H9 (cell line): ENCODE measurements at regions not wholly inside any gene's neighbourhood (a gene's known extent, or its start where the extent isn't known, plus 50 kb on each side); places are given as distances from the start of the nearest gene placed in this dataset.

Experiments used
- DNase-seq: peaks from one replicate; pipeline ENCODE4 v3.0.0-alpha.2; 2017
- H2AFZ ChIP-seq: one replicate; pipeline ENCODE4 v1.6.1; 2013; ENCODE audit warnings: mild to moderate bottlenecking, low read length, control low read depth, moderate library complexity
- H2AK5ac ChIP-seq: 2 replicates; pipeline ENCODE4 v1.6.1; 2013; ENCODE audit warnings: low read length, control low read depth, mixed read lengths; ENCODE audit not compliant: insufficient read length
- H2BK120ac ChIP-seq: one replicate; pipeline ENCODE4 v1.6.1; 2013; ENCODE audit warnings: low read depth, mild to moderate bottlenecking, low read length, control low read depth, inconsistent platforms; ENCODE audit not compliant: poor library complexity, severe bottlenecking
- H2BK12ac ChIP-seq: 2 replicates; pipeline ENCODE4 v1.6.1; 2013; ENCODE audit warnings: low read length, control low read depth, mixed read lengths, low read depth; ENCODE audit not compliant: insufficient read length
- H2BK15ac ChIP-seq: 2 replicates; pipeline ENCODE4 v1.6.1; 2013; ENCODE audit warnings: low read depth, low read length, control low read depth
- H2BK20ac ChIP-seq: one replicate; pipeline ENCODE4 v1.6.1; 2013; ENCODE audit warnings: low read depth, mild to moderate bottlenecking, low read length, control low read depth, inconsistent platforms; ENCODE audit not compliant: poor library complexity, severe bottlenecking
- H2BK5ac ChIP-seq: 2 replicates; pipeline ENCODE4 v1.6.1; 2013; ENCODE audit warnings: low read length, control low read depth, mixed read lengths; ENCODE audit not compliant: insufficient read length
- H3K14ac ChIP-seq: 2 replicates; pipeline ENCODE4 v1.6.1; 2013; ENCODE audit warnings: low read length, control low read depth; ENCODE audit not compliant: insufficient read depth
- H3K18ac ChIP-seq: 2 replicates; pipeline ENCODE4 v1.6.1; 2013; ENCODE audit warnings: low read depth, mild to moderate bottlenecking, mixed read lengths, low read length, control low read depth; ENCODE audit not compliant: insufficient read length
- H3K23ac ChIP-seq: 2 replicates; pipeline ENCODE4 v1.6.1; 2013; ENCODE audit warnings: low read length, control low read depth, mixed read lengths, low read depth; ENCODE audit not compliant: insufficient read length
- H3K23me2 ChIP-seq: 2 replicates; pipeline ENCODE4 v1.6.1; 2013; ENCODE audit warnings: low read depth, mild to moderate bottlenecking, mixed read lengths, low read length, control low read depth; ENCODE audit not compliant: insufficient read length, poor library complexity, severe bottlenecking
- H3K27ac ChIP-seq: 2 replicates; pipeline ENCODE4 v1.5.1; 2013; ENCODE audit warnings: low read length, control low read depth, mixed read lengths, low read depth; ENCODE audit not compliant: insufficient read length
- H3K27me3 ChIP-seq: 2 replicates; pipeline ENCODE4 v1.6.1; 2013; ENCODE audit warnings: low read length, control low read depth, inconsistent platforms; ENCODE audit not compliant: insufficient read depth
- H3K4ac ChIP-seq: 2 replicates; pipeline ENCODE4 v1.6.1; 2013; ENCODE audit warnings: low read depth, mild to moderate bottlenecking, control low read depth, inconsistent platforms, low read length, moderate library complexity
- H3K4me1 ChIP-seq: 2 replicates; pipeline ENCODE4 v1.6.1; 2013; ENCODE audit warnings: low read length, control low read depth, inconsistent platforms; ENCODE audit not compliant: insufficient read depth
- H3K4me2 ChIP-seq: 2 replicates; pipeline ENCODE4 v1.6.1; 2013; ENCODE audit warnings: low read length, control low read depth, mixed read lengths; ENCODE audit not compliant: insufficient read length, insufficient read depth
- H3K56ac ChIP-seq: 2 replicates; pipeline ENCODE4 v1.6.1; 2013; ENCODE audit warnings: low read depth, mild to moderate bottlenecking, mixed read lengths, low read length, control low read depth; ENCODE audit not compliant: insufficient read length
- H3K79me1 ChIP-seq: 2 replicates; pipeline ENCODE4 v1.6.1; 2013; ENCODE audit warnings: low read depth, mild to moderate bottlenecking, moderate library complexity, low read length, control low read depth, inconsistent platforms; ENCODE audit not compliant: insufficient read depth, poor library complexity, severe bottlenecking
- H3K79me2 ChIP-seq: 2 replicates; pipeline ENCODE4 v1.6.1; 2013; ENCODE audit warnings: low read length, control low read depth, inconsistent platforms; ENCODE audit not compliant: insufficient read depth
- H3K9ac ChIP-seq: 2 replicates; pipeline ENCODE4 v1.6.1; 2013; ENCODE audit warnings: low read length, control low read depth, mixed read lengths; ENCODE audit not compliant: insufficient read length; ENCODE audit errors: extremely low read depth
- H3K9me3 ChIP-seq: one replicate; pipeline ENCODE4 v1.6.1; 2013; ENCODE audit warnings: low read depth, low read length, inconsistent platforms; ENCODE audit not compliant: control insufficient read depth
- H3T11ph ChIP-seq: one replicate; pipeline ENCODE4 v1.6.1; 2013; ENCODE audit warnings: mild to moderate bottlenecking, low read length, control low read depth, inconsistent platforms
- H4K20me1 ChIP-seq: one replicate; pipeline ENCODE4 v1.6.1; 2013; ENCODE audit not compliant: control insufficient read depth, insufficient read length, insufficient read depth
- H4K5ac ChIP-seq: 2 replicates; pipeline ENCODE4 v1.6.1; 2013; ENCODE audit warnings: low read depth, mild to moderate bottlenecking, mixed read lengths, low read length, control low read depth; ENCODE audit not compliant: insufficient read length
- H4K8ac ChIP-seq: replicated peaks from 2 replicates; pipeline ENCODE4 v1.6.1; 2013; ENCODE audit warnings: low read length, control low read depth, mixed read lengths, low read depth; ENCODE audit not compliant: insufficient read length
- H4K91ac ChIP-seq: 2 replicates; pipeline ENCODE4 v1.6.1; 2013; ENCODE audit warnings: low read depth, mild to moderate bottlenecking, moderate library complexity, mixed read lengths, low read length, control low read depth; ENCODE audit not compliant: insufficient read length
- H3K27ac Mint-ChIP-seq, 3 experiments: 2 replicates in 2 of 3; 3 replicates in 1 of 3; pipeline ENCODE4 v1.8.0; 2020 to 2021; ENCODE audit warnings: mixed read lengths in 3 of 3, mild to moderate bottlenecking in 1 of 3, moderate library complexity in 1 of 3
- H3K27me3 Mint-ChIP-seq: 2 replicates; pipeline ENCODE4 v1.8.0; 2021; ENCODE audit warnings: low read depth, mild to moderate bottlenecking, moderate library complexity, mixed read lengths
- H3K36me3 Mint-ChIP-seq, 3 experiments: 2 replicates in 2 of 3; 3 replicates in 1 of 3; pipeline ENCODE4 v1.8.0; 2020 to 2021; ENCODE audit warnings: low read depth in 3 of 3, mixed read lengths in 3 of 3; ENCODE audit not compliant: insufficient read depth in 1 of 3
- H3K4me1 Mint-ChIP-seq, 2 experiments: 2 replicates each; pipeline ENCODE4 v1.8.0; 2020; ENCODE audit warnings: mixed read lengths in 2 of 2
- H3K4me3 Mint-ChIP-seq, 2 experiments: 2 replicates in 1 of 2; 3 replicates in 1 of 2; pipeline ENCODE4 v1.8.0; 2020 to 2021; ENCODE audit warnings: mild to moderate bottlenecking in 2 of 2, mixed read lengths in 2 of 2, moderate library complexity in 1 of 2
- H3K9me3 Mint-ChIP-seq, 2 experiments: 2 replicates in 1 of 2; 3 replicates in 1 of 2; pipeline ENCODE4 v1.8.0; 2020; ENCODE audit warnings: mild to moderate bottlenecking in 2 of 2, mixed read lengths in 2 of 2, moderate library complexity in 1 of 2
- CTCF ChIP-seq: fragments of 200-600 bp; sonication (generic); conservative IDR thresholded peaks from 3 replicates; pipeline ENCODE4 v1.8.0; 2021; ENCODE audit warnings: antibody characterized with exemption, mild to moderate bottlenecking
- WGBS: extraction: QIAGEN DNeasy Blood & Tissue Kit; methylation state at CpG from one replicate; pipeline ENCODE4 v1.1.7; 2013; ENCODE audit warnings: missing lambda C conversion rate, low lambda C conversion rate, mixed read lengths; ENCODE audit not compliant: insufficient read length; ENCODE audit errors: extremely low coverage; 5-methylcytosine and 5-hydroxymethylcytosine counted together

- no peaks in the 10 kb centered on the region for H3K27me3 ChIP-seq
- H2BK20ac ChIP-seq = no peak overlapping the region
- H3K23me2 ChIP-seq = no peaks in the 10 kb centered on the region
- H2BK12ac ChIP-seq = no peak overlapping the region
- H3K9ac ChIP-seq = no peak overlapping the region
- TF ChIP-seq CTCF = no peak
- H3K4ac ChIP-seq = no peak overlapping the region
- no peak overlapping the region for H4K5ac ChIP-seq
- H2AK5ac ChIP-seq = no peak overlapping the region
- no peaks in the 10 kb centered on the region for H3K4me1 Mint-ChIP-seq
- no peak for DNase-seq
- peaks cover 12 to 30% (median 23%) of the 10 kb centered on the region in 3 experiments for H3K36me3 Mint-ChIP-seq
- no peaks in the 10 kb centered on the region for H3K79me1 ChIP-seq
- H3K4me3 Mint-ChIP-seq = no peak overlapping the region
- no peak overlapping the region for H2AFZ ChIP-seq
- no CpG with 5 or more reads among the region's 3 CpGs for WGBS
- H4K8ac ChIP-seq = no peak overlapping the region
- no peak overlapping the region for H3K18ac ChIP-seq
- peaks cover 8% of the 10 kb centered on the region for H3K9me3 ChIP-seq
- H3K14ac ChIP-seq = no peak overlapping the region
- H3K4me2 ChIP-seq = no peak overlapping the region
- no peaks in the 10 kb centered on the region for H3K27me3 Mint-ChIP-seq
- no peak overlapping the region for H2BK15ac ChIP-seq
- peaks cover 22 to 30% of the 10 kb centered on the region in 2 experiments for H3K9me3 Mint-ChIP-seq
- no peak overlapping the region for H3K56ac ChIP-seq
- no peak overlapping the region for H2BK5ac ChIP-seq
- no peak overlapping the region for H4K91ac ChIP-seq
- H3K23ac ChIP-seq = no peak overlapping the region
- H3K27ac ChIP-seq = no peak overlapping the region
- no peaks in the 10 kb centered on the region for H3K79me2 ChIP-seq
- H3K4me1 ChIP-seq = no peaks in the 10 kb centered on the region
- no peaks in the 10 kb centered on the region for H4K20me1 ChIP-seq
- no peak overlapping the region for H2BK120ac ChIP-seq
- H3T11ph ChIP-seq = no peak overlapping the region
- H3K27ac Mint-ChIP-seq = no peak overlapping the region
Observed at GRCh38 chr16:60001523-60001922, 1267.4 kb upstream of the GOT2 start.
